Left ventricle myocardium superior (tissue), 1 donor: ENCODE measurements at regions not wholly inside any gene's neighbourhood (a gene's known extent, or its start where the extent isn't known, plus 50 kb on each side); places are given as distances from the start of the nearest gene placed in this dataset.

ENCODE experiments used
- ATAC-seq: fragments of 200-7000 bp; cut with Tn5 transposase; one replicate; pipeline ENCODE4 v1.9.1; 2020; ENCODE audit warnings: mild to moderate bottlenecking, moderate library complexity
- DNase-seq: peaks from one replicate; pipeline ENCODE4 v3.0.0-alpha.2; 2020
- intact Hi-C: fragments of 100-400 bp; cut with micrococcal nuclease; formaldehyde crosslinking; loops from one replicate; pipeline ENCODE4 v1.11.0; 2022
- donor health status: DM: no; HTN: yes; CAD: no; lungs with severe emphysema.

DNA sequence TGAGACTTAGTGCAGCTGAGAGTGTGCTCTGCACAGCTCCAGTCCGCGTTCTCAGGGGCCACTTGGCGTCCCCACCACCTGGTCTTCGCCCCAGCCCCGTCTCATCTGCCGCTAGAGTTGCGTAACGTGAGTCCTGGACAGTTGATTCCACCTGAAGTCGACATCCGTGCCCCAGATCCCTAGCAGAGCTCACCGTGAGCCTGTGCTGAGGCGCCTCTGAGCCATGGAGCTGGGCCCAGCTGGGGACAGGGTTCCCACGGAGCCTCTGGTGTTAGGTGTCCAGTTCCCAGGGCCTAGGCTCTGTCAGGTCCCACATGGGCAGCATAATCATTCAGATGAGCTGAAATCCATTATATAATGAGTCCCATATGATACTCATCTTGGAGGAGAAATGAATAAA, 147.1 kb upstream of the SOX1 start:
- no peak for DNase-seq

DNA sequence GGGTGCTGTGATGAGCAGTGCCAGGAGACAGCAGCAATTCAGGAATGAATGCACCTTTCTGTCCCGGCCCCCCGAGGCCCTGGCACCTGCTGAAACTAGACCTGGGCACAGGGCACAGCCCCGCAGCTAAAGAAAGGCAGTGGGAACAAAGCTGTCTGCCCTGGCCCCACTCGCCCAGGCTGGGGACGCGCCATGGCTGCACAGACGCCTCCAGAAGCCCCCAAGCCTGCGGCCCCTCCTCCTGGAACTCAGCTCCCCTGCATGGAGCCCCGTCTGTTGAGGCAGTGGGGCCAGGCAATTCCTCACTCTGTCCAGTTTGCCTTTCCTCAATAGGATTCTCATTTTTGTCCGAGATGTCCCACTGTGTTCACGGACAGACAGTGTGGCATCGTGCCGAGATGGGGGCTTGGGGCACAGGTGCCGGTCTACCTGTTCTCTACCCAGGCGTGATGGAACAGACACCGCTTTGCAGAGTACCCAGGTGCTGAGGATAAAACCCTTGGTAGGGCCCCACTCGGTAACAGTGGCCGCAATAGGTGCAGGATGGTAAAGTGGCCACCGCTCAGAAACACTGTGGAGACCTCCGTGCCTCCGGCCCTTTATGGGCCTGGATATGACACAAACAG, 146.5 kb upstream of the SOX1 start:
- intact Hi-C loops, result no loop called here
- ATAC-seq, result no peak
- DNase-seq, result no peak

More for the DNA sequence above, 147.1 kb upstream of the SOX1 start:
- intact Hi-C loops, result no loop called here
- ATAC-seq, result no peak

DNA sequence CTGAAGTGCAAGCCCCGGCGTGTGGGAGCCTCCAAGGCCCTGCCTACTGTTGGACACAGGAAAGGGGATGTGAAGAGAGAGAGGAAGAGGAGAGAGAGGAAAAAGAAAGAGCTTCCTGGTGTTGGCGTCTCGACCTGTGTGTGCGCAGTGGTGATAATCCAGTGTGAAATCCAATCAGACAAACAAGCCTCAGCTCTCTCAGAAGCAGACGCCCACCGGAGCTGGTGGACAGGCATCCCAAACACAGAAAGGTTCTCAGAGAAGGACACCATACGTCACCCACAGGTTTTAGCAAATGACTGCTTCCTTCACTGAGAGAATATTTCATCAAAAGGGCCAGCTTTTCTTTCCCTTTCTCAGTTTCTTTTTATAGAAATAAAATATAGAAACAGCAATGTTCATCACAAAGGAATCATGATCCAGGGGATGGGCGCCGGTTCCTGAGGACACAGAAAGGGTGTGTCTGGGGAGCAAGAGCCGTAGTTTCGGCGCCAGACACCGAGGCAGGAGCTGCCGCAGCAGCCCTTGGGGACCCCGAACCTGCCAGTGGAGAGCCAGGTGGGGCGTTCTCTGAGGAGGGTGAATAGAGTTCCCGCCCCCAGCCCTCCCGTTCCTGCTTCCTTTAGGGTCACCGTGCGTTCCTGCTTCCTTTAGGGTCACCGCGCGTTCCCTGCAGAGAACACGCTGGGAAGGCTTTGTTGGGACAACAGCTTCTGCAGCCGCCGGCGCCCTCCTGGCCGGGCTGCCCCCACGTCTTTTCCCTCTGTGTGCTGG, 145.8 kb upstream of the SOX1 start:
- intact Hi-C loops, result no loop called here
- ATAC-seq (no peak), DNase-seq (no peak)

DNA sequence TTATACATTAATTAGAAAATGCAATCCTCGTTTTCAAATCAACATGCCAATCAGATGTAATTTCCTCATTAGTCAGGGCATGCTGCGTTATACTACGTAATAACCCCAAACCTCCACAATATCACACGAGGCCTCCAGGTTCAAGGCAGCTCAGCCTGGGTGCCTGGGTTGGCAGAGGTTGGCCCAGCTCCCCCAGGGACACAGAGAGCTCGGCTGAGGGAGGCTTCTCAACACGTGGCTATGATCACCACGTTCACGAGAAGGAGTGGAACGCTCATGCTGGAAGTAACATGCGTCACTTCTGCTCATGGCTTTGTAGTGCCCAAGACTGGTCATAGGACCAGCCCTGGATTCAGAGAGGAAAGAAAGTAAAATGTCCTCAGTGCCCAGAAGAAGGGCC, 144.9 kb upstream of the SOX1 start:
- intact Hi-C loops, result no loop called here
- ATAC-seq, result no peak
- no peak for DNase-seq

DNA sequence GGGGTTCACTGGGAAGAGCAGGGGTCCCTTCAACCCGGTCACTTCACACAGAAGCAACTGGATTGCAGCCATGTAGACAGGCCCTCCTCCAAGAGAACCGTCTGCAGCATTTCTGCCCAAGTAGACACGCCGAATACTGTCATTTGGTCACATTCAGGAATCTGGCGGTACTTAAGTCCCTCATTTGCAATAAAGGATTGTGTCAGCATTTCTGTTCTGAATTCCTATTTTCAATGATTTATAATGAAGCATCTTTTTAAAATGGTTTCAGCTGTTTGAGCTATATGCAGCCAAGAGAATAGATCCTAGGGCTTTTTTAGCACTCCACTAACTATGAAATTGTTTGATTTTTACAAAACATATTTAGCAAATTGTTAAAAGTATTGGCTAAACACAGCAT, 143.5 kb upstream of the SOX1 start:
- intact Hi-C loops, result no loop called here
- DNase-seq (no peak), ATAC-seq (no peak)

DNA sequence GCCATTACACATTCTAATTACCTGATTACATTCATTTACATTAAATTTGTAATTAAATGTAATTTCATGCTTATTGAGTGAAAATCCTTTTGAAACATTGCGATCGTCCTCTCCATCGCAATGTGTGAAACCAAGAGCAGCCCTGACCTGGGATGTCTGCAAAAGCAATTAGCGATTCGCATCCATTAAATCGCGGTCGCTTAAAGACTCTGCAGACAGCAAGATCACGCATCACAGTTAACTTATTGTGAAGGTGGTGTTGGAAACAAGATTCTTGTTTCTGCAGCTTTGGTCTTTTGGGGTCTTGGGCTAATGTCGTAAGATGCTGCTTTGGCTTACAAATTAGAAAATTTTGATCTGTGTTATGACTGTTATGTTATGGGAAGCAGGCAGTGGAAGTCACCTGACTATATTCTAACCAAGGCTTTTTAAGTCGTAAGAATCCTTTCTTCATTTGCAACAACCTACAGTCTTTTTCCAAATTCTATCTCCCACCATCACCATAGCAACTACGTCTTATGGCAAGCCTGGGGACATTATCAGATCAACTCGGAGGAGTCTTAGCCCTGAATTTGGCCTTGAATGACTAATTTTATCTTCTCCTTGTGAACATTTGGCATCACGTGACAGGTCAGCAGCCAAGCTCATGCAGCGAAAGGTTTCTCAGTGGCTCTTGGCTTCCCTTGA, 142.8 kb upstream of the SOX1 start:
- DNase-seq, result no peak
- no peak for ATAC-seq
- intact Hi-C loops, result no loop called here

DNA sequence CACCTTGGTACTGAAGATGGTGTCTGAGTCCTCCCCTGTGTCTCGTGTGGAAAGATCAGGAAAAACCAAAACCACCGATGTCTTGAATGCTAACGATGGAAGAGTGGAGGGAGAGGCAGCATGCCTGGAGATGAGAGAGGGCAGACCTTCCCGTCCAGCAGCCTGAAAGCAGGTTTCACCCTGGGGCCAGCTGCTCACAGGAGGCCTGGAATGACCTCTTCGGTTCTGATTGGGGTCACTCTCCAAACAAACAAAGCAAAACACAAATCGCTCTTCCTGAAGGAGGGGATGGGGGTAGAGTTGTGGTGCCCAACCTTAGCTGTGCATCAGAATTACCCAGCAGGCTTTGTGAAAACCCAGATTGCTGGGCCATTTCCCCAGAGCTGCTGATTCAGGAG, 142.3 kb upstream of the SOX1 start:
- DNase-seq (no peak), ATAC-seq (no peak)
- intact Hi-C loops, result no loop called here

DNA sequence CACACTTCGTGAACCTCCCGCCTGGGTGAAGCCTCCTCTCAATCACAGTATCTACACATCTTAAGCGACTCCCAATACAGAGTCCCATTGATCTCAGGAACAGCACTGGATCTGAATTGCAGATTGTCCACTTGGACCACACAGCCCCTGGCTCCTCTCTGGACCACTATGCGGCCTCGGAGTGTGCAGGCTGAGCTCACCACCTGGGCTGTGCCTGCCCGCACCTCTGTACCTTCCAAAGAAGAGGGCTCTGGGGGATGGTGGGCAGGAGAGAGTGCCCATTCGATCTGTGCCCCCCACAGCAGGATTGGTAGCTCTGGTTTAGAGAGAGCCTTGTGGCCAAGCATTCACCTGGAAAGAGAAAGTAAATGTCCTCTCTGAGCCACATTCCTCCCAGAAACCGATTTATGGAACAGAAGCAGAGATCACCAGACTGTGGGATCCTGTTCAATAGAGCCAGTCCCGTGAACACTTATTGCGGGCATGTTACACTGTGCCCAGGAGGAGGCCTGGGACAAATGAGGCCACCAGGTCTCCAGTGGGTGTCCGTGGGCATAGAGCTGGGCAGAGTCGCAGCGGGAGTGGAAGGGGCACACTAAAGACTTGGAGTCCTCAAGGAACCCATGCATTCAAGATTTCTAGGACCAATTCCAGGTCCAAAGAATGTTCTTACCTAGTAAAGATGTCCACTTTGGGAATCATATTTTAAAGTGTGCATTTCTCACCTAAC, 141.6 kb upstream of the SOX1 start:
- intact Hi-C loops, result no loop called here
- DNase-seq (no peak), ATAC-seq (no peak)

DNA sequence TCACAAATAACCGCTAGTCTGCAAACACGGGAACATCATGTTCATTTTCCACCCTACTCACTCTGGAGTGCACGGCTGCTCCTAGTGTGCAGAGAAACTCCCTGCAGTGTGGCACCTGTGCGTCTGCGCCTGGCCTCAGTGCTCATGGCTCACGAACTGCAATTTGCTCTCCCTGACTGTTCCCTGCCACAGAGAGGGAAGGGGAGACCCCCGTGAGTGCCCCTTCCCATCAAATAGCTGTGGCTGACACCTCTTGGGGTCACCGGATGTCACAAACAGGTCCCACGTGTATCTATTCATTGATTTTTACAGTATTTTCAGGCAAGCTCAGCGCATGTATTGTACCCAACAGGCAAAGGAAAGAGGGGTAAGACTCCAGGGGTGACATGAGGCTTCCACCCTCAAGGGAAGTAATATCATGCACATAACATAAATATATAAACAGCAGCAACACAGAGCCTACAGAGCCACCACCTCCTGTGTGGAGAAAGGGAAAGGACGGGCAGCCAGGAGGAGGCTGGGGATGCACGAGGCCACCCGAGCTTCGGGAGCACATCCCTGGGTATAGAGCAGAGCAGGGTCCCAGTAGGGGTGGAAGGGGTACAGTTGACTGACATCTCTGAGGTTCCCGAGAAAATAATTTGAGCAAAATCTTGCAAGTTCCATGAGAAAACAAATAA, 140.3 kb upstream of the SOX1 start:
- intact Hi-C loops, result no loop called here

DNA sequence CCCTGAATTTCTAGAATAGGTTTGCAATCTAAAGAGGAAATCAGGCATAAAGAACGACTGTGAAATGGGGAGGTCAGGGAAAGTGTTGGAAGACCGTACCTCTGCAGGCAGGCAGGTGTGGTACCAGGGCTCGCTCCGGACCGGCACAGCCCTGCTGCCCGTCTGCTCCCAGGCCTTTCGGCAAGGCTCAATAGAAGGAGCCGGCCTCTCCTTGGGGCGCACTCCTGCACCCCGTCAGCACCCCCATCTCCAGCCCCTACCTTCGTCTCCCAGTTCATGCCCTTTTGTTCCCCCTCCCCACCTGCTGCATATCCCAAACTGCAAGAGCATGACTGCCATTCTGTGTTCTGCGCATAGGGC, 139.8 kb upstream of the SOX1 start:
- intact Hi-C loops, result no loop called here
- ATAC-seq, result no peak
- DNase-seq, result no peak

More for the DNA sequence above, 140.3 kb upstream of the SOX1 start:
- no peak for DNase-seq
- no peak for ATAC-seq

DNA sequence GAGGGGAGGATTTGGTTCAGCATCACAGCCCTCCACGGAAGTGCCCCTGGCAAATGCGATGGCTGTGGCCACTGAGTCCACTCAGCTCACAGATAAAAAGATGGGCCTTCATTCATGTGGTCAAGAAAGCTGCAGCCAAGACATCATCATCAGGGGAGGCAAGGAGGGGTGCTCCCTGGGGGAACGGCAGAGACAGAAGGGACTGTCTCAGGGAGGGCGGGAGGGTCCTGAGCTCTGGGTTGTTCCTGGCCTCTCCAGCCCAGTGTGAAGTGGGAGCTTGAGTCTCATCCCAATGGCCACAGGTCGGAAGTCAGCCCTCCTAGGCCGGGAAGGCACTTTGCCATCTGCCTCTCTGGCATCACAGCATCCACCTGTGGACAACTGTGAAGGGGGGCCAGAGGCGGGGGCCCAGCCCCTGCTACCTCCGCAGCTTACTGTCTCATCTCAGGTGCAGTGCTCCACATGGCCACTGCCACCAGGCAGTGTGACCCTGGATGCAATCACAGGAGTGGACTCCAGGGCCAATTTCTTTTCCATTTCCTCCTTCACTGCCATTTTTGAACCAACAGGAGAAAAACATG, 137.8 kb upstream of the SOX1 start:
- no peak for DNase-seq
- ATAC-seq, result no peak
- intact Hi-C loops, result no loop called here

DNA sequence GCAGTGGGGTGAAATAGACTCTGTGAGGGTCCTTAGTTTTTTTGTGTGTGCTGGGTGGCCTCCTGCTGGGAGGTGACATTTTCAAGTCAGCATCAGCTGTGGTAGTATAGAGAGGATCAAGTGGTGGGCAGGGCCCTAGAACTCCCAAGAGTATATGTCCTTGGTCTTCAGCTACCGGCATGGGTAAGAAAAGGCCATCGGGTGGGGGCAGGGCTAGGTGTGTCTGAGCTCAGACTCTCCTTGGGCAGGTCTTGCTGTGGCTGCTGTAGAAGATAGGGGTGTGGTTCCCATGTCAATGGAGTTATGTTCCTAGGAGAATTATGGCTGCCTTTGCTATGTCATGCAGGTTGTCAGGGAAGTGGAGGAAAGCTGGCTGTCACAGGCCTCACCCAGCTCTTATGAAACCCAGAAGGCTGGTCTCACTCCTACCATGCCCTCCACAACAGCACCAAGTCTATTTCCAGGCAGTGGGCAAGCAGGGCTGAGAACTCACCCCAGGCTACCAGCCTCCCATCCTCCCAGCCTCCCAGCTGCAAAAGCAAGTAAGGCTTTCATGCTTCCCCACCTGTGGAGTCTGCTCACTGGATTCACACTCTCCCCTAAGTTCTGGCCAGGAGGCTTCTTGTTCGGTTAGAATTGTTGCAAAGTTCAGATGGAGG, 130.6 kb upstream of the SOX1 start:
- intact Hi-C loops, result no loop called here
- DNase-seq, result no peak
- no peak for ATAC-seq

DNA sequence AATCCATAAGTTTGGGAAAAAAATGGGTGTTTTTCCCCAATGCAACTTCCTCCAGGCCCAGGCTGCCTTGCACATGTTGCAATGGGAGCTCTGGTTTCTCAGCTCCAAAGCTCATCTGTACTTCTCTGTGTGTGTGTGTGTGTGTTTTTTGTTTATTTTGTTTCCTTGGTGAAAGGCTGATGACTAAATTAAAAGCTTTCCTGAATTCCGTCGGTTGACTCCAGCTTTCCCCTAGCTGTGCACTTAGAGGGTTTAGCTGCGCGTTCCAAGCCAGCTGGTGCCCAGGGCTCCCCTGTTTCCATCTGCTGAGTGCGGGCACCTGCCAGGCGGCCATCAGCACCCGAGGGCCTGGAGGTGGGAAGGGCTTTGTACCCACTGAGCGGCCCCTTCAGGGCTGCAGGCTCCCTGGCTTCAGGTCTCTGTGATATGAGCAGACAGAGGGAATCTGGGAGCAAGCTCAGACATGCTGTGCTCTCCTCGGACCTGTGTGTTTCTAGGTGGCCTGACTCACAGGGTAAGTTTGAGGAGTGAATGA, 129.1 kb upstream of the SOX1 start:
- DNase-seq, result no peak
- intact Hi-C loops, result no loop called here
- ATAC-seq, result no peak

DNA sequence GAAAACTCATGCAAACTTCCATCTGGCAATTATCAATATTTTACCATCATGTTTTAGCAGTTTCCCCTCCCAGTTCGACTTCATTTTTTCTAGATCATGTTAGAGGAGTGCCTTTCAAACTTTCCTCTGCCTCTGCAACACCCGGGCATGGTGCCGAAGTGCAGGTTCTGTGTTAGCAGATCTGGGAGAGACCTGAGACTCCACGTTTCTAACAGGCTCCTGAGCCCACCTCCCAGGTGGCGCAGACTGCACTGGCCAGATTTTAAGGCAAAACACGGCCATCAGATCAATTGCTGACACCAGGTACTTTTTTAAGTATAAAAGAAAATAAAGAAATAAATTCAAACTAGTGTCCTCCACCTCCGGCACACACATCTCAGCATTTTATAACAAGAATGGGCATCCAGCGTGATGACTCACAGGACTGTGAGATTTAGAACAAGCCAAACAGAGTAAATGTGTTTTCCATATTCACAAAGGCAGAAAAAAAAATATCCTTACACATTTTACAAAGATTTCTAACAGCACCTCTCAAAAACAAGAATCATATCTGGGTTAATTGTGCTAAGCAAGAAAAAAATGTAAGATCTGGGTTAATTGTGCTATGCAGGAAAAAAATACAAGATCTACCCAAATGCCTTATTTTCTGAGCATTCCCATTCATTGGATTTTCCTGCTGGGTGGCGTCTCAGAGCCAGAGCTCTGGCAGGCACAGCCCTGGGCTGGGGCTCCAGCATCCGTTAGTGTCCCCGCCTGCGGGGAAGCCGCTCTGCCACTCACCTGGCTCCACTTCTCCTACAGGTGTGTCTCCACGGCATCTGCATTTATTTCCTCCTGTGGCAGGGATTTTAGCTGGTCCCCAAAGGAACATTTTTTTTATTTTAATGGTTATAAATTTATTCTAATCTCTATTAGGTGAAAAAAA, 127.9 kb upstream of the SOX1 start:
- intact Hi-C loops, result no loop called here
- no peak for DNase-seq
- no peak for ATAC-seq

DNA sequence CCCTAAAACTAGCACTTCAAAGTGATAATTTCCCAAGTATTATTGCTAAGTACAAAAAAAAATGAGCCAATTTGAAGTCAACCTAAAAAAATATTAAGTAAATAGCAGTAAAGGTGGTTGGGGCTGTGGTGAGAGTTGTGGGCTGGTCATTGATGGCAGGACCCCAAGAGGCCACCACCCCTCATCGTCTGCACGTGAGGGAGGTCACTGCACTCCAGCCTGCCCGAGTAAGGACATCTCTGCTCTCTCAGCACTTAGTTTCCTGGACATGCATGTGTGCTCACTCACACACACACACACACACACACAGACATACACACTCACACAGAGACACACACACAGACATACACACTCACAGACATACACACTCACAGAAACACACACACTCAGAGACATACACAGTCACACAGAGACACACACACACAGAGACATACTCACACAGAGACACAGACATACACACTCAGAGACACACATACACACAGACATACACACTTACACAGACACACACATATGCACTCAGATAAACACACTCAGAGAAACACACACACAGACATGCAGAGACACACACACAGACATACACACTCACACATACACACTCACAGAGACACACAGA, 127.2 kb upstream of the SOX1 start:
- no peak for DNase-seq
- ATAC-seq, result no peak
- intact Hi-C loops, result no loop called here

DNA sequence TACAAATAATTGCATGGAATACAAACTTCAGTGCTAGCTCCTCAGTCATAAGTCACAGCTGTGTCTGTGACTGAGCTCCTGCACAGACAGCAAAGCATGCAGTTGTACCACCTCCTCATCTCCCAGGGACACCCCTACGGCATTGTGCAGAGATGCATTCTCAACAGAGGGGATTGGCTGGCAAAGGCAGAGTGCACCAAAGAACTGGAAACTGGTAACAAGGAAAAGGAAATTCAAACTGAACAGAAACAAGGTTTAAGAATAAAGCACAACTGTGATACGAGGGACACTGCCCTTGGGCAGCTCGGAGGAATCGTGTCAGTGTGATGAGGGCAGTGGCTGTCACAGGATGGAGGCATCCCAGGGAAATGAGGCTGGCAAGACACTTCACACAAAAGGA, 126.1 kb upstream of the SOX1 start:
- DNase-seq, result no peak
- no peak for ATAC-seq
- intact Hi-C loops, result no loop called here

DNA sequence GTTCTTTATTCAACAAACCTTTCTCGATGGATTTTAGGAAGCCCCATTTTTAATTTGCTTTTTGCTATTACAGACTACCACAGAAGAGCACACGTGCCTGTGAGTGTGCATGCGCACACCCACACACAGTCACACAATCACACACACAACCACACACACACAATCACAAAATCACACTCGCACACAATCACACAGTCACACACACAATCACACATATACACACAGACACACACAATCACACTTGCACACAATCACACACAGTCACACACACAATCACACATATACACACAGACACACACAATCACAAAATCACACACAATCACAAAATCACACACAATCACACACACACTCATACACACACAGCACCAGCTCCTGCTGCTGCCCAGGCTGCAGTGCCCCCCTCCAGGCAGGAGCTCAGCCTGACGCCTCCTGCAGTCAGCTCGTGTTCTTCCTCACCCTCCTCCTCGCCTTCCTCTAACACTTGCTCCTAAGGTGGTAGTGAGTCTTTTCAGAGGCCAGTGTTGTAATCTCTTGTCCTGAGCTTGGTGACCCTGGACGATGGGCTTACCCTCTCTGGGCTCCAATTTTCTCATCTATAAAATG, 125.0 kb upstream of the SOX1 start:
- no peak for DNase-seq
- no peak for ATAC-seq
- intact Hi-C loops, result no loop called here
